Fibroblast of peridontal ligament (primary cell): ENCODE measurements at regions not wholly inside any gene's neighbourhood (a gene's known extent, or its start where the extent isn't known, plus 50 kb on each side); places are given as distances from the start of the nearest gene placed in this dataset.
A peak's percentile ranks its signal among the peaks of the same experiment; 100 is the strongest.
"Not testable (repeated sequence)": the region's sequence is repeated elsewhere in the genome, so short reads cannot be mapped to it uniquely, and the experiment has no call there.

ENCODE experiments used
- DNase-seq: peaks from one replicate; pipeline ENCODE4 v3.0.0-alpha.2; 2010; ENCODE audit errors: extremely low read depth

DNA sequence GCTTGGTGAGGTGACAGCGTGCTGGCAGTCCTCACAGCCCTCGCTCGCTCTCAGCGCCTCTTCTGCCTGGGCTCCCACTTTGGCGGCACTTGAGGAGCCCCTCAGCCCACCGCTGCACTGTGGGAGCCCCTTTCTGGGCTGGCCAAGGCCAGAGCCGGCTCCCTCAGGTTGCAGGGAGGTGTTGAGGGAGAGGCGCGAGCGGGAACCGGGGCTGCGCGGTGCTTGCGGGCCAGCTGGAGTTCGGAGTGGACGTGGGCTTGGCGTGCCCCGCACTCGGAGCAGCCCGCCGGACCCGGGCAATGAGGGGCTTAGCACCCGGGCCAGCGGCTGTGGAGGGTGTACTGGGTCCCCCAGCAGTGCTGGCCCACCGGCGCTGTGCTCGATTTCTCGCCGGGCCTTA, 134.2 kb upstream of the BASP1 start:
- DNase-seq: not testable (repeated sequence)

DNA sequence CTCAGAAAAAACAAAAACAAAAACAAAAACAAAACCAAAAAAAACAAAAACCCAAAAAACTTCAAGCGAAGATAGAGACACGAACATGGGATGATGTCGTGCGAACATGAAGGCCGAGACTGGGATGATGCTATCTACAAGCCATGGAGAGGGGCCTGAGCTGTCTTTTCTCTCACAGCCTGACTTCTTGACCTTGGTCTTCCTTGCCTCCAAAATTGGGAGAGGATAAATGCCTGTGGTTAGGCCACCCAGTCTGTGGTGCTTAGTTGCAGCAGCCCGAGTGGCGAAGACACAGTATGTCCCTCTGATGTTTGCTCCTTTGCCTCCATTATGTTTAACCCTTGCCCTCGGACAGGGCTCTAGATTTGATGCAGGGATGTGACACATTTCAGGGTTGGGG, 130.4 kb upstream of the BASP1 start:
- peak; percentile 18 for DNase-seq

DNA sequence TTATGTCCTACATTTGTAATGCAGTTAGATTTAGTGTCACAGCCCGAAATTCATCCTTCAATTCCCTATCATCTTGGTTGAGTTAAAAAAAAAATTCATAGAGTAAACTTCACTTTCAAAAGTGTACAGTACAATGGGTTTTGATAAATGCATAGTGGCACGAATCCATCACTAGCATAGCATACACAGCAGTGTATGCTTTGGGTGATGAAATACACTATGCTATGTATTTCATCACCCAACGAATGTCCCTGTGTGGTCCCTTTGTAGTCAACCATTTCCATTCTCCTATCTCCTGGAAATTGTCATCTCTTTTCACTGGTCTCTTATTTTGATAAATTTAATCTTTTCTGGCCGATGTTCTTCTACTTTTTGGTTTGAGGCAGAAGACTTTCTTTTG, 129.4 kb upstream of the BASP1 start:
- no peak for DNase-seq

DNA sequence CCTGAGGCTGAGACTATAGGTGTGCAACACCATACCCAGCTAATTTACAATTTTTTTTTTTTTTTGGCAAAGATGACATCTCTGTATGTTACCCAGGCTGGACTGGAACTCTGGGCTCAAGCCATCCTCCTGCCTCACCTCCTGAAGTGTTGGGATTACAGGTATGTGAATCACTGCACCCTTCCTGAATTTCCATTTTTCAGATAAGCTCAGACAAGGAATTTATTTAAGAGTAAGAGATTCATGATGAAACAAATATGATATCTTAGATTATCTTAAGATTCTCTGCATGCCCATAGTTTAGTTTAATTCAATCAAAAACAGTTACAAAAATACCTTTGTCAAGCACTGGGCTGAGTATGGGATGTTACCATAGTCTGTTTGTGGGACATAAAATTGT, 128.4 kb upstream of the BASP1 start:
- DNase-seq: no peak

DNA sequence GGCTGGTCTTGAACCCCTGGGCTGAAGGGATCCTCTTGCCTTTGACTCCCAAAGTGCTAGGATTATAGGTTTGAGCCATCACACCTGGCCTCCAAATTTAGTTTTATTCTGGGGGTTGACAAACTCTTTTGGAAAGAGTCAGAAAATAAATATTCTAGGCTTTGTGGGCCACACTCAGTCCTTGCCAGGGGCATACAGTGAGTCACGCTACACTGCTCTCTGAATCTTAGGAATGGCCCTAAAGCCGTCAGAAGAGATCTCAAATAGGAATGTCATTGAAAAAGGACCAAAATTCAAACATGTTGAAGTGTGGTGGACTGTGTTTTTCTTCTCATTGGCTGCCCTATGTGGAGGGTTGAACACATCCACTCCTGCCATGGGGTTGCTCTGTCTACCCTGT, 127.7 kb upstream of the BASP1 start:
- DNase-seq: peak; percentile 45

DNA sequence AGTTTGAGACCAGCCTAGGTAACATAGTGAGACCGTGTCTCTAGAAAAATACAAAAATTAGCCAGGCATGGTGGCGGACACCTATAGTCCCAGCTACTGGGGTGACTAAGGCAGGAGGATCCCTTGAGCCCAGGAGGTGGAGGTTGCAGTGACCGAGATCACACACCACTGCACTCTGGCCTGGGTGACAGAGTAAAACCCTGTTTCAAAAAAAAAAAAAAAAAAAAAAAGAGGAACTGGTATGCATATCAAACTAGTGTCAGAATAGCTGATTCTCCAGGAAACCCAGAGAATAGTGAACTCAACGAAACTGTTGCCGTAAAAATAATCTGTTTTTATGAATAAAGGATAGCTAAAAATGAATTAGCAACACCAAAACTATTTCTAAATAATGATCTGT, 126.6 kb upstream of the BASP1 start:
- DNase-seq: no peak

DNA sequence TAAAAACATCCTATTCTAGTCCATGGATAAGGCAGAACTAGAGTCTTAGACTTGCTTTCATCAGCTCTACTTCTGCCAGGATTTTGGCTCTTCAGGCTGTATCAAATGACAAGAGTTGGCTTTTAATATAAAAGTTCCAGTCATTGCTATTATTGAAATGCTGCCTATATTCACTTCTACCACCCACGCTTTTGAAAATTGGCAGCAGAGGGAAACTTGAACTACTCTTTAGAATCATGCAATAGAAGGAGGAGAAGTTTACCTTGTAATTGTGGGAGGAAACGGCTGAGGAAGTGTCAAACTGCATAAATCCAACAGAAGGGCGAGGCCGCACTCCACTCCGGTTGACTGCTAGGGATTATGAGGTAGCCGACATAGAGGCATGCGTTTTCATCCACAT, 122.6 kb upstream of the BASP1 start:
- DNase-seq: peak; percentile 77

DNA sequence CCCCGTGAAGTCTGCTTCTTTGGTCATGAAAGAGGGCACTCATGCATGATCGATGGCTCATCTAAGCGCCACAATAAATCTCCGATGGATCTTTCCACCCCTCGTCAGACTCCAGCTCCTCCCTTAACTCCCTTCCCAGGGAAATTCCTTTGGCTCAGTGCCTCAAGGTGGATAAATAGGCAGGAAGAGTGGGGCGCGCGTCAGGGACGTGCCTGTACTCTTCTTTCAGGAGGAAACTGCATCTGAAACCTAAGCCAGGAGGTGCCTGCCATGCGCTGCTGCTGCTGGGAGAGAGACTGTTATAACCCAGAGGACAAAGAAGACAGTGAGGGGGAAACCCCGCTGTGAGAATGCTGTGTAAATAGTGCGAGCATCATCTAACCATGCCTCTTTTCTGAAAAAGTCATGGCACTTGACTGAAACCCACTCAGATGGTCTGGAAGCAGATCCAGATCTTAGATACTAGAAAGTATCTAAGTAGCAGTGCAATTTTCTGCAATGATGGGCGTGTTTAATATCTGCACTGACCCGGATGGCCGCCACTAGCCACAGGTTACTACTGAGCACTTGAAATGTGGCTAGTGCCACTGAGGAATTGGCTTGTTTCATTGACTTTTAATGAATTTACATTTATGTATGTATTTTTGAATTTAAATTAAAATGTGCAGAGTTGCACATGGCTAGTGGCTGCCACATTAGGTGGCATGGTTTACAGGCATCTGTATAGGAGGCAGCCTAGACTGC, 120.3 kb upstream of the BASP1 start:
- DNase-seq: no peak

DNA sequence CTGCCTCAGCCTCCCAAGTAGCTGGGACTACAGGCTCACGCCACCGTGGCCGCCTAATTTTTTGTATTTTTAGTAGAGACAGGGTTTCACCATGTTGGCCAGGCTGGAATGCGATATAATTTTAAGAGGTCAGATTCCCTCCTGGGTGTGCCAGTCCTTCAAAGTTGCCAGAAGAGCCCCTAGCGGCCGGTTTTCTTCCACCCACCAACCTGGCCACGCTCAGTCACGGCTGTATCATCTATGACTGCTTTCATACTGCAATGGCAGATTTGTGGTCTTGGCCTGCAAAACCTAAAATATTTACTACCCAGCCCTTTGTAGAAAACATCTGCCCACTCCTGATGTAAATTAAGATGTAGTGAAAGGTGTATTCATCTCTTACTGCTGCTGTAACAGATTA, 117.5 kb upstream of the BASP1 start:
- DNase-seq: no peak

DNA sequence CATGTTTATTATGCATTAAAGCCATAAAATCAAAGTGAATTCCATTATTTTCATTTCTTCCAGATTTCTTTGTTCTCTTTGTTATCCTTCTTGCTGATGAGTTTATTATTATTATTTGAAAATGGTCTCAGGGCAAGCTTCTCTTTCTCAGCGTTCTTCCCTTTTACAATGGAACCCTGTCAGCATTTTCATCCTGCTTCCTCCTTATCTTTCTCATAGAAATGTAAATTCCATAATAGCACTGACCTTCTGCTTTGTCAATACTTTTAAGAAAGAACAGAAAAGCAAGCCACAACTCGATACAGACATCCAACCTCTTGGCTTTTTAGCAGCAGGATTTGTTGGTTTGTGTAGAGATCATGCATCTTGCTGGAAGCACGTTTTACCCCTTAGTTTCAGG, 114.0 kb upstream of the BASP1 start:
- no peak for DNase-seq

DNA sequence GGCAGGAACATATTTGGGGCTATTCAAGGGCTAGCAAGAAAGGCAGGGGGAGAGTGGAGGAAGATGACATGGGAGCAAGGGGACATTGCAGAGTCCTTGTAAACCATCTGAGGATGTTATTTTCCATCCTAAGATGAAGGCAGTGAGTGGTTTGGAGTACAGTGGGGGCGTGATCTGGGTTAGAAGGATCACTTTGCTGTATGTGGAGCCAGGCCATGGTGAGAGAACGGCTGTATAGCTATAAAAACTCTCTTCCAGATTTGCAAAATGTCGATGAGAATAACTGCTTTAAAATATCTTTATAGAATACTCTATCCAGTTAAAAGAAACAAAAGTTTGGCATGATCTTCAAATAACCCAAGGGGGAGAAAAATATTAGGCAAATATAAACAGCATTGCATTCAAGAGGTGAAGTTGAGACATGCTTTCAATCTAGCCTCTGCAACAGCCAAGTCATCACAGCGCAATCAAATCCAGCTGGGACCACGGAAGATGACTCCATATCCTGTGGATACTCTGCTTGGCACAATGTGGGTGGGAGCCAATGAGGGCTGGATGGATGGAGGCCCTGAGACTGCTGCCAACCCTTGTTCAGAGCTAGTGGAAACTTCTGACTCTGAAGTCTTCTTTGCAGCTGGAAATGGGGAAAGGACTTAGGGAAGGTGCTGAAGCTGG, 111.5 kb upstream of the BASP1 start:
- DNase-seq: peak; percentile 95

DNA sequence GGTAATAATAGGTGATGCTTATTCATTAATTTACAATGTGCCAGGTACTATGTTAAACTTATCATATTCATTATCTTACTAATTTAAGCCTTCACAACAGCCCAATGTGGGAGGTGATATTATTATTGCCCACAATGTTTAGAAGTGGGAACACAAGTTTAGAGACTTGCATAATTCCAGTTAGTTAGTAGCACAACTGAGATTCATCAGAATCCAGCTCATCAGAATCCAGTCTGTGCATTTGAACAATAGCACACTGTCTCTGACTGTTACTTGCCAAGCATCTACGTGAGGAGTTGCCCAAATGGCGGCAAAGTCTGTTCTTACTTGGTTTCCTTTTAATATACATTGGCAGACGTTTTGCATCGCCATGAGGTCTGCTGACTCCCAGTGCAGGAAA, 110.9 kb upstream of the BASP1 start:
- DNase-seq: no peak

DNA sequence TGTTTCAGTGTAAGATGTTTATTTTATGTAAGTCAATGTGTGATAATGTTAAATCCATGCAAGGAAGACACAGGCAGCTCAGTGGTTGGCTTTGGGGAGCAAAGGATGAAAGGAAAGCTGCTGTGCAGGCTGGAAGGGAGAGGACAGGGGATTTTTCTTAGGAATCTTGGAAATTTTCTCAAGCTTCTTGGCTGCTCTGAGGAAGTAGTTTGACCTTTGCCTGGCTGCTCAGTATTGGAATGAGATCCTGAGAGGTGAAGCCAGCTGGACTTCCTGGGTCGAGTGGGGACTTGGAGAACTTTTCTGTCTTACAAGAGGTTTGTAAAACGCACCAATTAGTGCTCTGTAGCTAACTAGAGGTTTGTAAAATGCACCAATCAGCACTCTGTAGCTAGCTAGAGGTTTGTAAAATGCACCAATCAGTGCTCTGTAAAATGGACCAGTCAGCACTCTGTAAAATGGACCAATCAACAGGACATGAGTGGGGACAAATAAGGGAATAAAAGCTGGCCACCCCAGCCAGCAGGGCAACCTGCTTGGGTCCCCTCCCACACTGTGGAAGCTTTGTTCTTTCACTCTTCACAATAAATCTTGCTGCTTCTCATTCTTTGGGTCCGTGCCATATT, 105.2 kb upstream of the BASP1 start:
- DNase-seq: not testable (repeated sequence)

DNA sequence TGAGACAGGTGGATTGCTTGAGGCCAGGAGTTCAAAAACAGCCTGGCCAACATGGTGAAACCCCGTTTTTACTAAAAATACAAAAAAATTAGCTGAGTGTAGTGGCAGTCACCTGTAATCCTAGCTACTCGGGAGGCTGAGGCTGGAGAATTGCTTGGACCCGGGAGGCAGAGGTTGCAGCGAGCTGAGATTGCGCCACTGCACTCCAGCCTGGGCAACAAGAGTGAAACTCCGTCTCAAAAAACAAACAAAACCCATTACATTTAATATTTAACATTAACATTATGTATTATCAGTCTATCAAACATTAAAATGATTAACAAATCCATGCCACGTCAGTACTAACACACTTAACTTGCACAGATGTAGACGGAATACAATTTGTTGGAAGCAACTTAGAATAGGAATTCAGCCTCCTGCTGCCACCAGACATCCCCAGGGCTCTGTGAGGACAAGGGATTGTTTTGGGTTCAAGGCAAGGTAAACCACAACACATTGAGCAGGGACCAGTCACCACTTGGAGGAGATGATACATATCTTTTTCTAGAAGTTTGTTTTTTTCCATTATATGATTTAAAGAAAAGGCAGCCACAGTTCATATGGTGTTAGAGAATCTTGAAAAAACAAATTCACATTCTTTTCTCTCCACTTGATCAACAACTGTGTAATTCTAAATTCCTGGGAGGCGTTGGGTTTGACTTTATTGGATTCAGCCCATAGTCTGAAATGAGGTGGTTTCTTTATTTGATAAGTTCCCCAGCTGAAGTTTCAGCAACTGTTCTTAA, 104.1 kb upstream of the BASP1 start:
- DNase-seq: peak; percentile 85

DNA sequence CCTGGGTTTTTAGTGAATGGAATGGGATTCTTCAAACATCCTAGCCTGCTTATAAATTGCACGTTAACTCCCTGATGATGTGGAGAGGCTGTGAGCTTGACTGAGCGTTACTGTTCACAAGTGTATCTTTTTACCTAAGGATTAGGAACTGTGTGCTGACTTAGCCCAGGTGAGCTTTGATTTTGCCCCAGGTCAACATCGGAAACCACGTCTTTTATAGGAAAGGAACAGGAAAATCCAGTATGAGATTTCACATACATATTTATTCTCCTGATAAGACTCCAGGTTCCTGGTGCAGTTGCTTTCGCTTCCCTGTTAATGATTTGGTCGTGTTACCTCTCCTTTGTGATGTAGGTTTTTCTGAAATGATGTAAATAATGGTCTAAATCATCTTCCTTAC, 103.2 kb upstream of the BASP1 start:
- no peak for DNase-seq

DNA sequence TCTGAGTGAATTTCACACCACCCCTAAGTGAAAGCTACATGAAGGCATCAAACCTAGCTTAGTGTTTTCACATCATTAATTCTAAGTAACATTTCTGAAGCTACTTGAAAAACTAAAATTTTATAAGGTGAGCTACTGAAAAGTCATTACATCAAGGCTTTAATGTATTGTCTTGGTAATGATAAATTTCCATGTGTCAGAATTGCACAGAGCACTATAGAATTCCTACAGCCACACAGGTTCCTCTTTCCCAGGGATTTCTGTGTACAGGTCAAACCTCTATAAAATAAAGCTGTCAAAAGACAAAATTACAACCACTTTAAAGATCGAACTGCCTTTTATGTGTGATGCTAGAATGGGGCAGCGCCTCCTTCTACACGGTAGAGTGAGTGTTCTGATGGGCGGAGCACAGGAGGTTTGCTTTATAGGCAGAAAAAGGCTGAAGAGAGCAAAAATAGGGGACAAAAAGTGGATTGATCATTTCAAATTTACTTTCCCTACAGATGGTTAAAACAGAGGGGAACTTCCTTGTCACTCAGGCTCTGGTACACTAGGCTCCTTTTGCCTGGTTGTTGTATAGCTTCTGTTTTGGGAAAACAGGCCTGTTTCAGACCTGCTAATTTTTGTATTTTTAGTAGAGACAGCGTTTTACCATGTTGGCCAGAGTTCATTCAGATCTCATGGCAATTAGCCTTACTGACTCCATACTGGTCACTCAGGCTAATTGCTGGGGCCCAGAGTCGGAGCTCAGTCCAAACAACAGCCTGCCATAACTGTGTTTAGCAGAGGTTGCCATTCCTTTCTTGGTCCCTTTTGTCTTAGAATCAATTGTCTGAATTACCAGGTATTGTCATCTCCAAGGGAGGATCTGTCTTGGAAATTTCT, 102.5 kb upstream of the BASP1 start:
- DNase-seq: no peak

DNA sequence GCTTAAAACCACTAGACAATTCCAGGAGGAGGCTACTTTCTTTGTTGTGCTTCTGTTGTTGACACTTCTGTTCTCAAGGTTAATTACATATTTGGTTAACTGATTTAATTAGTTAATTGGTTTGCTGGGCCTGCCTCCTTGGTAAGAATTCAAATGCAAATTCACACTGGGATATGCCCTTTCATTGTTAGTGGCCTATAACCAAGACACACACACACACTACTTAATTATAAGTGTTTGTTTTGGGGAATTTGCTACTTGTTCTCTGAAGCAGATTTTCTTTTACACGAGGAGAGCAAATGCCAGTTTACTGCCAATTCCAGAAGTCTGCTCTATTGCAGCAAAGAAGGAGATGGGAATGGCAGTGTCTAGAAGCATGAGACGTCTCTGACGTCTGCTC, 101.6 kb upstream of the BASP1 start:
- no peak for DNase-seq

DNA sequence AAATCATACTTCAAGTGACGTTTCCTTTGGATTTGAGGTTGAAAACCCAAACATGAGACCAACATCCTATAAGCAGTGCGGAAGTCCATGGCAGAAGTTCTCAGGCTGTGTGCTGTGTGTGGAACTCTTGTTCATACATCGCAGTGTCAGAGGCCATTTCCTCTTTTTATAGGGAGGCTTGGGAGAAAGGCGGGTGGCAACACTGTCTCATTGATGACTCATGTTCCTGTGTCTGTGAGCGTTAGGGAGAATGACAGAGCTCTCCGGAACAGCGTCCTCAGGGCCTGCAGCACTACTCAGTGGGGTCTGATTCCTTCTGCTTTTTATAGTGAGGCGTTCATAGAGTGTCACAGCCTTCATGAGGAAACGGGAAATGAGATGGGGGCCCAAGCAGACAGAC, 98.8 kb upstream of the BASP1 start:
- peak; percentile 74 for DNase-seq

DNA sequence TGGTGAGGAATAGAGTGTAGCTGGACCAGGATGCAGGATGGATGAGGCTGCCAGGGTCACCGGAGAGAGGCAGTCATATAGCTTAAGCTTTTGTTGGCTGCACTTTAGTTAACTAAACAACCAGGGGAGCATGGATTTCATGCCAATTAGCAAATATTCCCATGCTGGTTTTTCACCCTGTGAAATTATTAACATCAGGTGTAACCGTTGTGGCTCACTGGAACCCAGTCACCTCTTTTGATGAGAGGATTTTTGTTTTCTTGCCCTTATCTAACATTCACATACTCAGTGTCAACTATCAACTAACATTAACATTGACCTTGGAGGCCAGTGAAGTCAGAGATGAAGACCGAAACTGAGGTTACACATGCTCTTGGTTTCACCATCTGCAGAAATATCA, 97.2 kb upstream of the BASP1 start:
- no peak for DNase-seq

DNA sequence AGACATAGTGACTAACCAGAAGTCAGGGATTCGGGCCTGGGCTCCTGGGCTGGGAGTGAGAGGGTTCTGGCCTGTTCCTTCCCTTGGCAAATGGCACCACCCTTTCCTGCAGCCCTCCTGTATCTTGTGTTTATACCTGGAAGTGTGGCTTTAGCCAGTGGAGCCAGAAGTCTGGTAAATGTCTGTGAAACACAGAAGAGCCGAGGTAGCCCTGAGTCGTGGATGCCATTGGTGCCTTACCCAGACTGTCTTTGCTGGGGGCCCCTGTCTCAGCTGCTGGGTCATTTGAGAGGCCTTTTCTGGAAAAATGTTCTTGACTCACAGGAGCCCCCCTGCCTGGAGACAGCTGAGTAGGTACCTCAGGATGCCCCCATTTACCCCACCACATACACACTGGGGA, 95.7 kb upstream of the BASP1 start:
- no peak for DNase-seq

DNA sequence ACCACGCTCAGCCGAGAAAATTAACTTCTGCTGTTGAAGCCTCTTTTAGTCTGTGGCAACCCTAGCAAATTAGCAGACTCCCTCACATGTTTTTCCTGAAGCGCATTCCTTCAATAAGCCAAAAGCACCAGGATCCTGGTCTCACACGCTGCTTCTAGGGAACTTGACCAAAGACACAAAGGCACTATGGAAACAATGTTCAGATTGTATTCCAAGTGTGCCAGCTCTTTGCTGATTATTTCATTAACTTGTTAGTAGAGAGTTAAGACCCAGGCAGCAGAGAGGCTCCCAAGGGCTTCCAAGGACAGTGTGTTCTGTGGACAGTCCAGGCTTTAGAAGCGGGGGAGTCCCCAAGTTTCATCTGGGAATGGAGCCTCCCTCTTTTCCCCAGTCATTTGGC, 94.4 kb upstream of the BASP1 start:
- peak; percentile 40 for DNase-seq
